ENCODE measurements at regions not wholly inside any gene's neighbourhood (a gene's known extent, or its start where the extent isn't known, plus 50 kb on each side); places are given as distances from the start of the nearest gene placed in this dataset.

GRCh38 chr12:84355561-84355960, 557.0 kb downstream of the SLC6A15 start:
- Mint-ChIP-seq H3K27me3 (no peaks in the 10 kb centered on the region), H3K9me3 (ENCODE audit: insufficient read depth) (no peaks in the 10 kb centered on the region), H3K27ac (no peak overlapping the region), H3K4me3 (no peak overlapping the region), H3K4me1 (no peaks in the 10 kb centered on the region)
- Histone ChIP-seq H3K36me3 (replicated peaks in 1 of 2; ENCODE audit: control extremely low read depth in 1 of 2, control insufficient read depth in 1 of 2, extremely low read depth in 1 of 2, insufficient read depth in 2 of 2, low read length in 1 of 2) (no peaks in the 10 kb centered on the region), H3K4me3 (ENCODE audit: control extremely low read depth in 1 of 5, extremely low read depth in 1 of 5, insufficient read depth in 1 of 5, low read depth in 2 of 5, low read length in 4 of 5) (no peak overlapping the region), H3K9ac (ENCODE audit: low read length) (no peak overlapping the region), H3K9me3 (ENCODE audit: control extremely low read depth in 1 of 3, control insufficient read depth in 2 of 3, insufficient read depth in 1 of 3, low read length in 2 of 3) (peaks cover 0 to 10% (median 0%) of the 10 kb centered on the region in 3 donors), H4K20me1 (ENCODE audit: control insufficient read depth, insufficient read depth, low read length, poor library complexity, severe bottlenecking) (no peaks in the 10 kb centered on the region), H3K79me2 (ENCODE audit: control insufficient read depth, insufficient read depth, low read length) (no peaks in the 10 kb centered on the region), H3K27ac (ENCODE audit: low read length in 2 of 2) (no peak overlapping the region), H3K27me3 (replicated peaks in 1 of 4; ENCODE audit: control extremely low read depth in 1 of 4, control insufficient read depth in 3 of 4, insufficient read depth in 4 of 4, low read length in 3 of 4) (no peaks in the 10 kb centered on the region), H2AFZ (ENCODE audit: insufficient read depth, low read depth, low read length, poor library complexity, severe bottlenecking) (no peak overlapping the region), H3K4me2 (replicated peaks; ENCODE audit: low read depth, low read length, poor library complexity, severe bottlenecking) (no peak overlapping the region), H3K4me1 (ENCODE audit: control insufficient read depth in 2 of 2, insufficient read depth in 2 of 2, low read length in 2 of 2) (no peaks in the 10 kb centered on the region)
- ChIA-PET POLR2A (no interaction called here), CTCF (no interaction called here)
- ATAC-seq (ENCODE audit: low read depth) (no peak), DNase-seq (no peak)
- intact Hi-C loops (cut with micrococcal nuclease): no loop called here
- WGBS (ENCODE audit: insufficient coverage): 75% methylated on average over 2 of the region's 6 CpGs
- TF ChIP-seq EZH2 (IDR thresholded peaks at IDR 0.05; ENCODE audit: borderline replicate concordance, insufficient read depth, low read depth, low read length, poor library complexity, severe bottlenecking): no peak
- TF ChIP-seq CTCF (IDR thresholded peaks at IDR 0.05): no peak

GRCh38 chr12:84348582-84348981, 564.0 kb downstream of the SLC6A15 start:
- TF ChIP-seq CTCF (IDR thresholded peaks at IDR 0.05): no peak
- TF ChIP-seq EZH2 (IDR thresholded peaks at IDR 0.05; ENCODE audit: borderline replicate concordance, insufficient read depth, low read depth, low read length, poor library complexity, severe bottlenecking): no peak
- intact Hi-C loops (cut with micrococcal nuclease): no loop called here
- H3K9ac ChIP-seq (ENCODE audit: low read length): no peak overlapping the region
- H3K4me3 ChIP-seq (ENCODE audit: control extremely low read depth in 1 of 5, extremely low read depth in 1 of 5, insufficient read depth in 1 of 5, low read depth in 2 of 5, low read length in 4 of 5): no peak overlapping the region
- WGBS (ENCODE audit: insufficient coverage): 46% methylated on average over 2 of the region's 2 CpGs
- DNase-seq: no peak
- Mint-ChIP-seq H3K4me1 (no peaks in the 10 kb centered on the region), H3K4me3 (no peak overlapping the region), H3K27ac (no peak overlapping the region), H3K27me3 (no peaks in the 10 kb centered on the region), H3K9me3 (ENCODE audit: insufficient read depth) (peaks cover 2% of the 10 kb centered on the region)
- no peaks in the 10 kb centered on the region for H3K27me3 ChIP-seq (replicated peaks in 1 of 4; ENCODE audit: control extremely low read depth in 1 of 4, control insufficient read depth in 3 of 4, insufficient read depth in 4 of 4, low read length in 3 of 4)
- no peaks in the 10 kb centered on the region for H3K4me1 ChIP-seq (ENCODE audit: control insufficient read depth in 2 of 2, insufficient read depth in 2 of 2, low read length in 2 of 2)
- ChIA-PET POLR2A (no interaction called here), CTCF (no interaction called here)
- no peaks in the 10 kb centered on the region for H4K20me1 ChIP-seq (ENCODE audit: control insufficient read depth, insufficient read depth, low read length, poor library complexity, severe bottlenecking)
- no peaks in the 10 kb centered on the region for H3K79me2 ChIP-seq (ENCODE audit: control insufficient read depth, insufficient read depth, low read length)
- ATAC-seq (ENCODE audit: low read depth): no peak
- peaks cover 0 to 5% (median 3%) of the 10 kb centered on the region in 3 donors for H3K9me3 ChIP-seq (ENCODE audit: control extremely low read depth in 1 of 3, control insufficient read depth in 2 of 3, insufficient read depth in 1 of 3, low read length in 2 of 3)
- H3K27ac ChIP-seq (ENCODE audit: low read length in 2 of 2): no peak overlapping the region
- H3K36me3 ChIP-seq (replicated peaks in 1 of 2; ENCODE audit: control extremely low read depth in 1 of 2, control insufficient read depth in 1 of 2, extremely low read depth in 1 of 2, insufficient read depth in 2 of 2, low read length in 1 of 2): no peaks in the 10 kb centered on the region
- H3K4me2 ChIP-seq (replicated peaks; ENCODE audit: low read depth, low read length, poor library complexity, severe bottlenecking): no peak overlapping the region
- no peak overlapping the region for H2AFZ ChIP-seq (ENCODE audit: insufficient read depth, low read depth, low read length, poor library complexity, severe bottlenecking)

Measured in B cell (primary cell).